GM23248 (cell line): ENCODE measurements at regions not wholly inside any gene's neighbourhood (a gene's known extent, or its start where the extent isn't known, plus 50 kb on each side); places are given as distances from the start of the nearest gene placed in this dataset.

Experiments
- DNase-seq: peaks from one replicate; pipeline ENCODE4 v3.0.0-alpha.2; 2015
- H2AFZ ChIP-seq: fragments of 200-600 bp; sonication (generic); 2 replicates; pipeline ENCODE4 v1.6.1; 2016; ENCODE audit warnings: antibody characterized with exemption
- H3F3A ChIP-seq: fragments of 200-600 bp; sonication (generic); 2 replicates; pipeline ENCODE4 v1.6.1; 2016; ENCODE audit warnings: mild to moderate bottlenecking, antibody characterized with exemption, mixed run types; ENCODE audit not compliant: insufficient read depth
- H3K27ac ChIP-seq: fragments of 200-600 bp; sonication (generic); 2 replicates; pipeline ENCODE4 v1.5.1; 2016; ENCODE audit warnings: mild to moderate bottlenecking
- H3K27me3 ChIP-seq: fragments of 200-600 bp; sonication (generic); replicated peaks from 2 replicates; pipeline ENCODE4 v1.6.1; 2016; ENCODE audit warnings: mild to moderate bottlenecking; ENCODE audit not compliant: insufficient read depth
- H3K36me3 ChIP-seq: fragments of 200-600 bp; sonication (generic); 2 replicates; pipeline ENCODE4 v1.6.1; 2016; ENCODE audit warnings: low read depth, mild to moderate bottlenecking
- H3K4me1 ChIP-seq: fragments of 200-600 bp; sonication (generic); 2 replicates; pipeline ENCODE4 v1.6.1; 2016; ENCODE audit warnings: mild to moderate bottlenecking; ENCODE audit not compliant: insufficient read depth
- H3K4me2 ChIP-seq: fragments of 200-600 bp; sonication (generic); one replicate; pipeline ENCODE4 v1.6.1; 2016; ENCODE audit warnings: mild to moderate bottlenecking; ENCODE audit not compliant: unreplicated experiment
- H3K4me3 ChIP-seq: fragments of 200-600 bp; sonication (generic); 2 replicates; pipeline ENCODE4 v1.5.1; 2016; ENCODE audit warnings: mild to moderate bottlenecking
- H3K79me2 ChIP-seq: fragments of 200-600 bp; sonication (generic); 2 replicates; pipeline ENCODE4 v1.6.1; 2016; ENCODE audit warnings: mild to moderate bottlenecking; ENCODE audit not compliant: insufficient read depth
- H3K9ac ChIP-seq: fragments of 200-600 bp; sonication (generic); 2 replicates; pipeline ENCODE4 v1.6.1; 2016; ENCODE audit warnings: mild to moderate bottlenecking
- H3K9me2 ChIP-seq: fragments of 200-600 bp; sonication (generic); 2 replicates; pipeline ENCODE4 v1.6.1; 2016; ENCODE audit warnings: mixed run types, mild to moderate bottlenecking, moderate library complexity; ENCODE audit not compliant: insufficient read depth
- H3K9me3 ChIP-seq: fragments of 200-600 bp; sonication (generic); one replicate; pipeline ENCODE4 v1.6.1; 2017; ENCODE audit warnings: low read depth
- H4K20me1 ChIP-seq: fragments of 200-600 bp; sonication (generic); 2 replicates; pipeline ENCODE4 v1.6.0; 2016; ENCODE audit not compliant: insufficient read depth
- EZH2 ChIP-seq: fragments of 200-600 bp; sonication (generic); IDR thresholded peaks from 2 replicates; pipeline ENCODE4 v1.6.1; 2018; ENCODE audit warnings: antibody characterized with exemption, mild to moderate bottlenecking; ENCODE audit not compliant: insufficient read depth, poor library complexity, severe bottlenecking
- EZH2phosphoT487 ChIP-seq: fragments of 200-600 bp; sonication (generic); IDR thresholded peaks from 2 replicates; pipeline ENCODE4 v1.6.1; 2018; ENCODE audit warnings: antibody characterized with exemption, moderate library complexity, mild to moderate bottlenecking, low read depth; ENCODE audit not compliant: insufficient read depth
- WGBS, 2 experiments: methylation state at CpG; one replicate each; pipeline ENCODE4 v1.1.6; 2015 to 2017; ENCODE audit warnings: low lambda C conversion rate in 2 of 2, low coverage in 1 of 2; ENCODE audit errors: missing lambda C conversion rate in 2 of 2; 5-methylcytosine and 5-hydroxymethylcytosine counted together
- in situ Hi-C: fragments of 300-500 bp; cut with MboI; formaldehyde crosslinking; loops from 2 replicates; pipeline ENCODE4 v1.15.0; 2020

DNA sequence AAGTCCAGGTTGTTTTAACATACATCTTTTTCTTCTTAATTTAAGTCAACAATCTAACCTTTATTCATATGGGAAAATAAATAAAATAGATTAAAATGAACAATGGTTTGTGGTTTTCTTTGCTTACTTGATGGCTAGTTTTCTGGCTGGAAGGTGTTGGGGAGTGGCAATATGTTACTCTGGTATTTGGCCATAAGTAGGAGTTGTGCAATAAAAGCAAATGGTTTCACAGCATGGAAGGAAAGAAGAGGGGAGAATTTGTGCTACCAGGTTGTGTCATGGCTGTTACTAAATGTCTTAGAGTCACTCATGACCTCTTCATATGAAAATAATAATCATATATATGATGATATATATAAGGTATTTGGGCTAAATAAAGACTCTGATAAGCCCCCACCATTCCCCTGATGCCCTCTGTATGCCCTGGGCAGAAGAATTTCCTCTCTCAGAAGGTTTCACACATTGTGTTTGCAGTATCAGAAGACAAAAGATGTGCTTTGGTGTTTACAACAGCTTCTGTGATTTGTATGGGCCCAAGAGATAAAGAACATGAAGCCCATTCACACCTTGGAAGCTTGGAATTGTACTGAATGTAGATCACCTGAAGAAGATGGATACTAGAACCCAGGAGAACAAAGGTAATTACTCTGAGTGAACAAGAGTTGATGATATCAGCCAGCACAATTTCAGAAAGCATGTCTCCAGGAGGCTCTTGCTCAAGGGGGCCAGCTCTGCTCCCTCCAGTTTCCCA is 160.9 kb downstream of the ALG10B start:
- H3K4me3 ChIP-seq = no peak overlapping the region
- no peak overlapping the region for H3K27ac ChIP-seq
- no peaks in the 10 kb centered on the region for H3K4me1 ChIP-seq
- H3K27me3 ChIP-seq = no peaks in the 10 kb centered on the region
- in situ Hi-C loops = no loop called here
- H4K20me1 ChIP-seq = no peaks in the 10 kb centered on the region
- no peak overlapping the region for H3K4me2 ChIP-seq
- no peak for TF ChIP-seq EZH2phosphoT487
- TF ChIP-seq EZH2 = no peak
- no peaks in the 10 kb centered on the region for H3K9me2 ChIP-seq
- no peaks in the 10 kb centered on the region for H3K79me2 ChIP-seq
- DNase-seq = no peak
- H3K9me3 ChIP-seq = no peaks in the 10 kb centered on the region
- no peaks in the 10 kb centered on the region for H3F3A ChIP-seq
- H3K36me3 ChIP-seq = no peaks in the 10 kb centered on the region
- no peak overlapping the region for H2AFZ ChIP-seq
- H3K9ac ChIP-seq = no peak overlapping the region

DNA sequence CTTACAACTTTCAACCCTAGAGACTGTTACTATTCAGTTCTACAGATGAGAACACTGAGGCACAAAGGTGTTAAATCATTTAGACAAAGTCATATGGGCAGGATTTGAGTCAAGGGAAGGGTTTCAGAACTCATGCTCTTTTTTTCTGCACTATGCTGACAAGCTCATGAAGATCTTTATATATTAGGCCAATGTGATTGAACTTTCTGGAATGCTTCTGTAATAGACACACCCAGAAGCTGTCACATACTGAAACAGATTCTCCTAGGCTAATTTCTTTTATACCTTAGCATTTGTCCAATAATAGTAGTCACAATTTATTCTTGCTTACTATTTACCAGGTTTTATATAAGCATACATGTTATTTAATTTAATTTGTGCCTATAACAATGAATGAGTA is 164.0 kb downstream of the ALG10B start:
- no peak overlapping the region for H3K4me2 ChIP-seq
- H4K20me1 ChIP-seq = no peaks in the 10 kb centered on the region
- no peak overlapping the region for H3K9ac ChIP-seq
- no peak overlapping the region for H3K27ac ChIP-seq
- DNase-seq = no peak
- no peaks in the 10 kb centered on the region for H3K79me2 ChIP-seq
- no peaks in the 10 kb centered on the region for H3K9me2 ChIP-seq
- H3K27me3 ChIP-seq = no peaks in the 10 kb centered on the region
- no peak overlapping the region for H3K4me3 ChIP-seq
- no peaks in the 10 kb centered on the region for H3F3A ChIP-seq
- no peak for TF ChIP-seq EZH2
- TF ChIP-seq EZH2phosphoT487 = no peak
- in situ Hi-C loops = no loop called here
- H3K4me1 ChIP-seq = no peaks in the 10 kb centered on the region
- no peak overlapping the region for H2AFZ ChIP-seq
- H3K36me3 ChIP-seq = no peaks in the 10 kb centered on the region
- no peaks in the 10 kb centered on the region for H3K9me3 ChIP-seq

DNA sequence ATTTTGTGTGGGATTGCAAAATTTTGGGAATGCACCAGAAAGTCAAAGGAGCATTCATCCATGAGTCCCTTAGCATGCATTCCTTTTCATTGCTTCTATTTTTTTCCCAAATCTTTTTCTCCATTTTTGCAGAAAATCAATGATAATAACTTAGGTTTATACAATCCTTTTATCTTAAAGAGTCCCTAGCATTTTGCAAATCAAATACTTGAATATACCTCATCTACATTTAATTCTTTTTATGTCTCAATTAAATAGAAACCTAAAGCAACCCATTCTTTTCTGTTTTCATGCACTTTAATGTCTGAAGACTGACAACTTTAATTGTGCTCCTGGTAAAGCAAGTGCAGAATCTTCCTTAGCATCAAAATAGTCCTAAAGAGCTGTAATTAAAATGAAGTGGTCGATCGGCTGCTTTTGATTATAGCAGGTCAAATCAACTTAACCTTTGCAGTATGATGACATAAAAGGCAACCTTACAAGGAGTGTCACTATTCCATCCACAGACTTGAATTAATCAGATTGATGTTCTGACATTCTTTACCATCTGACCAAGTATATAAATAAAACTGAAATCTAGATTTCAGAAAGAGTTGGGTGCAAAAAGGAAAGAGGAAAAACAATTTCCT is 168.4 kb downstream of the ALG10B start:
- no peaks in the 10 kb centered on the region for H3K9me2 ChIP-seq
- no peak overlapping the region for H3K9ac ChIP-seq
- no peaks in the 10 kb centered on the region for H3K36me3 ChIP-seq
- H3K4me3 ChIP-seq = no peak overlapping the region
- no peak overlapping the region for H3K27ac ChIP-seq
- H4K20me1 ChIP-seq = no peaks in the 10 kb centered on the region
- H3K4me2 ChIP-seq = no peak overlapping the region
- no peak for TF ChIP-seq EZH2phosphoT487
- no peak for TF ChIP-seq EZH2
- no peaks in the 10 kb centered on the region for H3K4me1 ChIP-seq
- in situ Hi-C loops = no loop called here
- WGBS, 2 experiments = 0 to 3% methylated on average over 2 of the region's 2 CpGs
- no peaks in the 10 kb centered on the region for H3F3A ChIP-seq
- no peaks in the 10 kb centered on the region for H3K27me3 ChIP-seq
- H2AFZ ChIP-seq = no peak overlapping the region
- no peaks in the 10 kb centered on the region for H3K79me2 ChIP-seq
- DNase-seq = no peak
- H3K9me3 ChIP-seq = no peaks in the 10 kb centered on the region

DNA sequence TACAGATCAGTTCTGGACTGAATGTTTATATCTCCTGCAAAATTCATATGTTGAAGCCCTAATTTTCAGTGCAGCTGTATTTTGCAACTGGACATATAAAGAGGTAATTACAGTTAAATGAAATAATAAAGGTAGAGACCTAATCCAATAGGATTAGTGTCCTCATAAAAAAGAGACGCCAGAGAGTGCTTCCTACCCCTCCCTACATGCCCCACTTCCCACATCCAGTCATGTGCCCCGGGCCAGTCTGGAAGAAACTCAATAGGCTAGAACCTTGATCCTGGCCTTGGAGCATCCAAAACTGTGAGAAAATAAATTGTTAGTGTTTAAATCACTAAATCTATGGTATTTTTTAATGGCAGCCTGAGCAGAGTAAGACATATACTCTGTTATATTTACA is 172.3 kb downstream of the ALG10B start:
- H3K9me2 ChIP-seq = no peaks in the 10 kb centered on the region

DNA sequence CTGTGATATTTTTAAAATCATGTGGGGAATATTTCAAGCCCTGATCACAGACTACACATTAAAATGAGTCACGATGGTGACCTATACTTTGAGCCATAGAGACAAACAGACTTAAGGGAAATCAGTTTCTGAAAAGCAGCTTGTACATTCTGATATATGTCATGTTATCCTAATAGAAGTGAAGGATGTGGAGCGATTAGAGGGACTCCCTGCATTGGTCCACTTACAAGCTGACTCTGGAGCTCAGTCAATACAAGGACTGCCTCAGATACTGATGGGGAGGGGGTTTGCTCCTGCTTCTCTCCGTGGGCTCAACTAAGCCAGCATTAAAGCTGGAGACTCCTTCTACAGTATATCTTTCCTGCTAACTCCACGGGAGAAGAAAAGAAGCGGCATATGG is 173.5 kb downstream of the ALG10B start:
- Histone ChIP-seq H3K4me1 (no peaks in the 10 kb centered on the region), H3K27ac (no peak overlapping the region), H3F3A (no peaks in the 10 kb centered on the region), H3K9me3 (no peaks in the 10 kb centered on the region), H3K36me3 (no peaks in the 10 kb centered on the region), H3K4me2 (no peak overlapping the region), H3K9me2 (no peaks in the 10 kb centered on the region), H4K20me1 (no peaks in the 10 kb centered on the region), H3K27me3 (no peaks in the 10 kb centered on the region), H3K4me3 (no peak overlapping the region), H2AFZ (no peak overlapping the region), H3K9ac (no peak overlapping the region), H3K79me2 (no peaks in the 10 kb centered on the region)
- no peak for DNase-seq
- no peak for TF ChIP-seq EZH2
- no peak for TF ChIP-seq EZH2phosphoT487
- in situ Hi-C loops = no loop called here
- WGBS, 2 experiments = 8 to 10% methylated on average over 5 of the region's 5 CpGs

More for the DNA sequence above, 172.3 kb downstream of the ALG10B start:
- DNase-seq = no peak
- H3K79me2 ChIP-seq = no peaks in the 10 kb centered on the region
- H2AFZ ChIP-seq = no peak overlapping the region
- H3K4me1 ChIP-seq = no peaks in the 10 kb centered on the region
- in situ Hi-C loops = no loop called here
- TF ChIP-seq EZH2 (no peak), EZH2phosphoT487 (no peak)
- WGBS, 2 experiments = 3 to 8% methylated on average over 2 of the region's 2 CpGs
- H4K20me1 ChIP-seq = no peaks in the 10 kb centered on the region
- no peak overlapping the region for H3K4me2 ChIP-seq
- H3K27ac ChIP-seq = no peak overlapping the region
- no peaks in the 10 kb centered on the region for H3K9me3 ChIP-seq
- no peaks in the 10 kb centered on the region for H3K27me3 ChIP-seq
- H3F3A ChIP-seq = no peaks in the 10 kb centered on the region
- no peaks in the 10 kb centered on the region for H3K36me3 ChIP-seq
- H3K9ac ChIP-seq = no peak overlapping the region
- no peak overlapping the region for H3K4me3 ChIP-seq
